ENCODE measurements at regions not wholly inside any gene's neighbourhood (a gene's known extent, or its start where the extent isn't known, plus 50 kb on each side); places are given as distances from the start of the nearest gene placed in this dataset.
A peak's percentile ranks its signal among the peaks of the same experiment; 100 is the strongest.

DNA sequence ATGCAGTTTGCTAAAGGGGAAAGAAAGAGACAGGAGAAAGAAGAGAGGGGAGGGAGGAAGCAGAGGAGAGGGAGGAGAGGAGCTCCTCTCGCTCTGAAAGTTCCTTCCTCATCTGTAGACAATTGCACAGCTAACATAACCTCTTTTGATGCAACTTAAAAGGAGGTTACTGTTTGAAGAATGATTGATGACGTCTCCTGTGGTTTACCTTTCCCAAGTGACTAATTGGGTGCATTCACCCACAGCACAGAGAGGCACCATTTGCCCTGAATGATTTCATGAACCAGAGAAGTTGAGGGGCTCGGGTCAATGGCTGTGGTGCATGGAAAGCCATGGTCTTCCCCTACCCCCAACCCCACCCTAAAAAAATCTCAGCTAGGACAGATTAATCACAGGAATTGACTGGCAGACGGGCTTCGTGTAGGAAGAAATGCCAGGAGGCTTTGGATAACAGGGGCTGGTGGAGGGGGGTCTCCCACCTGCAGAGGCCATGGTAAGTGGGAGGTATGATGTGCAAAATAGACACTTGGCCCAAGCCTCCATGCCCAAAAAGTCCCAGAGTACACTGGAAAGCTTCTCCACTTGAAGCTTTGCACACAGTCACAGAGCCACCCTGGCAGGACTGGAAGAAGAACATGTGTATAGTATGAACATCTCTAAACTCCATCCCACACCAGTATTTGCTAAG, 213.7 kb downstream of the ANKRD60 start:
- no peaks in the 10 kb centered on the region for H3K36me3 ChIP-seq (ENCODE audit: control insufficient read depth in 2 of 2, insufficient read depth in 2 of 2, low read length in 1 of 2)
- H3K9ac ChIP-seq (ENCODE audit: control insufficient read depth, insufficient read depth, low read length): no peak overlapping the region
- peaks cover 0 to 1% of the 10 kb centered on the region in 2 experiments; a peak in 1 of 4 replicates for H3K27me3 ChIP-seq (replicated peaks in 1 of 2; ENCODE audit: control insufficient read depth in 2 of 2, insufficient read depth in 2 of 2, low read length in 1 of 2)
- ChIA-PET CTCF (no interaction called here), SMC1A (ENCODE audit: uncharacterized antibody, unreplicated experiment) (no interaction called here), POLR2A (no interaction called here), RAD21 (ENCODE audit: unreplicated experiment) (interaction anchor here (0.8 kb wide), 1 partner anchor 361 kb away, joined by 3 read pairs; no protein-coding TSS in a partner anchor)
- TF ChIP-seq, protein P1, sequence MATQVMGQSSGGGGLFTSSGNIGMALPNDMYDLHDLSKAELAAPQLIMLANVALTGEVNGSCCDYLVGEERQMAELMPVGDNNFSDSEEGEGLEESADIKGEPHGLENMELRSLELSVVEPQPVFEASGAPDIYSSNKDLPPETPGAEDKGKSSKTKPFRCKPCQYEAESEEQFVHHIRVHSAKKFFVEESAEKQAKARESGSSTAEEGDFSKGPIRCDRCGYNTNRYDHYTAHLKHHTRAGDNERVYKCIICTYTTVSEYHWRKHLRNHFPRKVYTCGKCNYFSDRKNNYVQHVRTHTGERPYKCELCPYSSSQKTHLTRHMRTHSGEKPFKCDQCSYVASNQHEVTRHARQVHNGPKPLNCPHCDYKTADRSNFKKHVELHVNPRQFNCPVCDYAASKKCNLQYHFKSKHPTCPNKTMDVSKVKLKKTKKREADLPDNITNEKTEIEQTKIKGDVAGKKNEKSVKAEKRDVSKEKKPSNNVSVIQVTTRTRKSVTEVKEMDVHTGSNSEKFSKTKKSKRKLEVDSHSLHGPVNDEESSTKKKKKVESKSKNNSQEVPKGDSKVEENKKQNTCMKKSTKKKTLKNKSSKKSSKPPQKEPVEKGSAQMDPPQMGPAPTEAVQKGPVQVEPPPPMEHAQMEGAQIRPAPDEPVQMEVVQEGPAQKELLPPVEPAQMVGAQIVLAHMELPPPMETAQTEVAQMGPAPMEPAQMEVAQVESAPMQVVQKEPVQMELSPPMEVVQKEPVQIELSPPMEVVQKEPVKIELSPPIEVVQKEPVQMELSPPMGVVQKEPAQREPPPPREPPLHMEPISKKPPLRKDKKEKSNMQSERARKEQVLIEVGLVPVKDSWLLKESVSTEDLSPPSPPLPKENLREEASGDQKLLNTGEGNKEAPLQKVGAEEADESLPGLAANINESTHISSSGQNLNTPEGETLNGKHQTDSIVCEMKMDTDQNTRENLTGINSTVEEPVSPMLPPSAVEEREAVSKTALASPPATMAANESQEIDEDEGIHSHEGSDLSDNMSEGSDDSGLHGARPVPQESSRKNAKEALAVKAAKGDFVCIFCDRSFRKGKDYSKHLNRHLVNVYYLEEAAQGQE (IDR thresholded peaks at IDR 0.05; ENCODE audit: low read depth, low read length): no peak
- TF ChIP-seq, protein P2, sequence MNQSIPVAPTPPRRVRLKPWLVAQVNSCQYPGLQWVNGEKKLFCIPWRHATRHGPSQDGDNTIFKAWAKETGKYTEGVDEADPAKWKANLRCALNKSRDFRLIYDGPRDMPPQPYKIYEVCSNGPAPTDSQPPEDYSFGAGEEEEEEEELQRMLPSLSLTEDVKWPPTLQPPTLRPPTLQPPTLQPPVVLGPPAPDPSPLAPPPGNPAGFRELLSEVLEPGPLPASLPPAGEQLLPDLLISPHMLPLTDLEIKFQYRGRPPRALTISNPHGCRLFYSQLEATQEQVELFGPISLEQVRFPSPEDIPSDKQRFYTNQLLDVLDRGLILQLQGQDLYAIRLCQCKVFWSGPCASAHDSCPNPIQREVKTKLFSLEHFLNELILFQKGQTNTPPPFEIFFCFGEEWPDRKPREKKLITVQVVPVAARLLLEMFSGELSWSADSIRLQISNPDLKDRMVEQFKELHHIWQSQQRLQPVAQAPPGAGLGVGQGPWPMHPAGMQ (IDR thresholded peaks at IDR 0.05; ENCODE audit: borderline replicate concordance): no peak
- TF ChIP-seq SREBF1 (IDR thresholded peaks at IDR 0.05; ENCODE audit: low read length): no peak
- no peak for TF ChIP-seq TCF3 (IDR thresholded peaks at IDR 0.05; ENCODE audit: borderline replicate concordance, insufficient read depth, low read depth, low read length)
- no peak for TF ChIP-seq RUNX3 (IDR thresholded peaks at IDR 0.05; ENCODE audit: low read length)
- TF ChIP-seq ATF7 (IDR thresholded peaks at IDR 0.05; ENCODE audit: low read depth): no peak
- no peak for TF ChIP-seq YY1 (IDR thresholded peaks at IDR 0.05; ENCODE audit: low read depth, low read length)
- no peak for TF ChIP-seq NR2C1 (IDR thresholded peaks at IDR 0.05)
- no peak for TF ChIP-seq MXI1 (IDR thresholded peaks at IDR 0.05; ENCODE audit: low read depth, low read length)
- TF ChIP-seq, protein P3, sequence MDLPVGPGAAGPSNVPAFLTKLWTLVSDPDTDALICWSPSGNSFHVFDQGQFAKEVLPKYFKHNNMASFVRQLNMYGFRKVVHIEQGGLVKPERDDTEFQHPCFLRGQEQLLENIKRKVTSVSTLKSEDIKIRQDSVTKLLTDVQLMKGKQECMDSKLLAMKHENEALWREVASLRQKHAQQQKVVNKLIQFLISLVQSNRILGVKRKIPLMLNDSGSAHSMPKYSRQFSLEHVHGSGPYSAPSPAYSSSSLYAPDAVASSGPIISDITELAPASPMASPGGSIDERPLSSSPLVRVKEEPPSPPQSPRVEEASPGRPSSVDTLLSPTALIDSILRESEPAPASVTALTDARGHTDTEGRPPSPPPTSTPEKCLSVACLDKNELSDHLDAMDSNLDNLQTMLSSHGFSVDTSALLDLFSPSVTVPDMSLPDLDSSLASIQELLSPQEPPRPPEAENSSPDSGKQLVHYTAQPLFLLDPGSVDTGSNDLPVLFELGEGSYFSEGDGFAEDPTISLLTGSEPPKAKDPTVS (IDR thresholded peaks at IDR 0.05; ENCODE audit: low read depth, low read length): no peak
- no peak for TF ChIP-seq POLR2AphosphoS5 (IDR thresholded peaks at IDR 0.05; ENCODE audit: low read length)
- TF ChIP-seq, protein P4, sequence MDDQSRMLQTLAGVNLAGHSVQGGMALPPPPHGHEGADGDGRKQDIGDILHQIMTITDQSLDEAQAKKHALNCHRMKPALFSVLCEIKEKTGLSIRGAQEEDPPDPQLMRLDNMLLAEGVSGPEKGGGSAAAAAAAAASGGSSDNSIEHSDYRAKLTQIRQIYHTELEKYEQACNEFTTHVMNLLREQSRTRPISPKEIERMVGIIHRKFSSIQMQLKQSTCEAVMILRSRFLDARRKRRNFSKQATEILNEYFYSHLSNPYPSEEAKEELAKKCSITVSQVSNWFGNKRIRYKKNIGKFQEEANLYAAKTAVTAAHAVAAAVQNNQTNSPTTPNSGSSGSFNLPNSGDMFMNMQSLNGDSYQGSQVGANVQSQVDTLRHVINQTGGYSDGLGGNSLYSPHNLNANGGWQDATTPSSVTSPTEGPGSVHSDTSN (IDR thresholded peaks at IDR 0.05; ENCODE audit: insufficient replicate concordance, low read depth, low read length): no peak
- TF ChIP-seq, protein P5, sequence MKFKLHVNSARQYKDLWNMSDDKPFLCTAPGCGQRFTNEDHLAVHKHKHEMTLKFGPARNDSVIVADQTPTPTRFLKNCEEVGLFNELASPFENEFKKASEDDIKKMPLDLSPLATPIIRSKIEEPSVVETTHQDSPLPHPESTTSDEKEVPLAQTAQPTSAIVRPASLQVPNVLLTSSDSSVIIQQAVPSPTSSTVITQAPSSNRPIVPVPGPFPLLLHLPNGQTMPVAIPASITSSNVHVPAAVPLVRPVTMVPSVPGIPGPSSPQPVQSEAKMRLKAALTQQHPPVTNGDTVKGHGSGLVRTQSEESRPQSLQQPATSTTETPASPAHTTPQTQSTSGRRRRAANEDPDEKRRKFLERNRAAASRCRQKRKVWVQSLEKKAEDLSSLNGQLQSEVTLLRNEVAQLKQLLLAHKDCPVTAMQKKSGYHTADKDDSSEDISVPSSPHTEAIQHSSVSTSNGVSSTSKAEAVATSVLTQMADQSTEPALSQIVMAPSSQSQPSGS (IDR thresholded peaks at IDR 0.05; ENCODE audit: low read length): no peak
- no peak for TF ChIP-seq ZNF24 (IDR thresholded peaks at IDR 0.05)
- no peak for TF ChIP-seq CHD1 (IDR thresholded peaks at IDR 0.05; ENCODE audit: low read depth, low read length)
- no peak for TF ChIP-seq LARP7 (IDR thresholded peaks at IDR 0.05)
- no peak overlapping the region for H3K4me2 ChIP-seq (ENCODE audit: control insufficient read depth, insufficient read depth)
- no peaks in the 10 kb centered on the region for H3K4me1 ChIP-seq (ENCODE audit: control insufficient read depth, insufficient read depth, low read length)
- DNase-seq (ENCODE audit: low read depth, low spot score): no peak
- no peak for FAIRE-seq
- BruUV-seq (replicated peaks): no TSS peak
- no peaks in the 10 kb centered on the region for H3K79me2 ChIP-seq (ENCODE audit: control insufficient read depth, insufficient read depth, low read length)
- intact Hi-C loops (cut with micrococcal nuclease; ENCODE audit: unreplicated experiment): no loop called here
- 10% methylated on average over 5 of the region's 5 CpGs for WGBS (ENCODE audit: insufficient coverage, insufficient replicate concordance, low lambda C conversion rate, missing lambda C conversion rate)
- H4K20me1 ChIP-seq (ENCODE audit: control insufficient read depth, insufficient read depth): no peaks in the 10 kb centered on the region
- H3K9me3 ChIP-seq (replicated peaks; ENCODE audit: control insufficient read depth, insufficient read depth, low read length): no peaks in the 10 kb centered on the region
- no peak overlapping the region for H3K27ac ChIP-seq (ENCODE audit: control insufficient read depth, insufficient read depth)
- no peak overlapping the region for H2AFZ ChIP-seq (ENCODE audit: control insufficient read depth, low read depth, low read length)
- ATAC-seq: peak; percentile 37
- in situ Hi-C loops (cut with MboI): no loop called here
- H3K4me3 ChIP-seq: no peak overlapping the region

Measured in GM12878 (cell line).